H1 (cell line): ENCODE measurements at regions not wholly inside any gene's neighbourhood (a gene's known extent, or its start where the extent isn't known, plus 50 kb on each side); places are given as distances from the start of the nearest gene placed in this dataset.

ENCODE experiments used
- CTCF ChIA-PET: fragments of 300-600 bp; sonication (Branson Sonifier 250); formaldehyde crosslinking; loops from one replicate; lab custom pipeline; 2021; ENCODE audit not compliant: partially characterized antibody; lab: Charles Lee
- POLR2A ChIA-PET: fragments of 300-600 bp; sonication (Branson Sonifier 250); formaldehyde crosslinking; loops from one replicate; lab custom pipeline; 2021; ENCODE audit warnings: inconsistent platforms; ENCODE audit not compliant: partially characterized antibody; lab: Charles Lee
- DNase-seq, 2 experiments: peaks; one replicate each; pipeline versions ENCODE4 v3.0.0 to v3.0.0-alpha.2; 2010 to 2022; ENCODE audit warnings: low spot score in 2 of 2, low read depth in 1 of 2, mixed read lengths in 1 of 2
- FAIRE-seq: peaks from 2 replicates; lab custom pipeline; 2011; peaks lifted over from hg19 to GRCh38; lab: Jason Lieb, UNC
- H2AFZ ChIP-seq: 2 replicates; pipeline ENCODE4 v1.8.1; 2012; ENCODE audit warnings: low read length, inconsistent platforms
- H2AK5ac ChIP-seq: 2 replicates; pipeline ENCODE4 v1.6.1; 2013; ENCODE audit warnings: low read depth, low read length
- H2BK120ac ChIP-seq: replicated peaks from 2 replicates; pipeline ENCODE3; 2013; ENCODE audit warnings: low read depth, low read length, inconsistent platforms
- H2BK12ac ChIP-seq: 2 replicates; pipeline ENCODE4 v1.6.1; 2013; ENCODE audit warnings: low read depth, low read length
- H2BK15ac ChIP-seq: 2 replicates; pipeline ENCODE4 v1.6.1; 2013; ENCODE audit warnings: low read length
- H2BK20ac ChIP-seq: 2 replicates; pipeline ENCODE4 v1.6.1; 2013; ENCODE audit warnings: low read length
- H2BK5ac ChIP-seq: 2 replicates; pipeline ENCODE4 v1.6.1; 2013; ENCODE audit warnings: low read depth, low read length
- H3K14ac ChIP-seq: 2 replicates; pipeline ENCODE4 v1.6.1; 2013; ENCODE audit warnings: inconsistent platforms; ENCODE audit not compliant: insufficient read length
- H3K18ac ChIP-seq: 2 replicates; pipeline ENCODE4 v1.6.1; 2013; ENCODE audit warnings: low read length; ENCODE audit errors: extremely low read depth
- H3K23ac ChIP-seq: 2 replicates; pipeline ENCODE4 v1.6.1; 2013; ENCODE audit warnings: inconsistent platforms; ENCODE audit not compliant: insufficient read length
- H3K23me2 ChIP-seq: 2 replicates; pipeline ENCODE4 v1.6.1; 2013; ENCODE audit warnings: low read depth, low read length
- H3K27ac ChIP-seq: 2 replicates; pipeline ENCODE4 v1.6.1; 2011; ENCODE audit warnings: low read depth, low read length, inconsistent platforms
- H3K27me3 ChIP-seq, 4 experiments: replicated peaks in 1 of 4; 1 replicate in 1 of 4; 2 replicates in 3 of 4; pipeline versions ENCODE4 v1.6.1 to v1.8.1; 2011 to 2013; ENCODE audit warnings: low read length in 3 of 4, mild to moderate bottlenecking in 3 of 4, inconsistent platforms in 2 of 4, mixed read lengths in 2 of 4, moderate library complexity in 1 of 4; ENCODE audit not compliant: control insufficient read depth in 3 of 4, insufficient read depth in 3 of 4; ENCODE audit errors: extremely low read depth in 1 of 4
- H3K36me3 ChIP-seq, 4 experiments: 2 replicates each; pipeline versions ENCODE4 v1.6.1 to v1.8.1; 2011 to 2013; ENCODE audit warnings: mild to moderate bottlenecking in 4 of 4, low read length in 3 of 4, moderate library complexity in 2 of 4, control low read depth in 1 of 4, inconsistent platforms in 1 of 4; ENCODE audit not compliant: insufficient read depth in 4 of 4, control insufficient read depth in 2 of 4
- H3K4ac ChIP-seq: replicated peaks from 2 replicates; pipeline ENCODE3; 2013; ENCODE audit warnings: low read length, low read depth, mixed read lengths, inconsistent platforms; ENCODE audit not compliant: insufficient read length
- H3K4me1 ChIP-seq, 4 experiments: replicated peaks in 1 of 4; 1 replicate in 1 of 4; 2 replicates in 3 of 4; pipeline versions ENCODE4 v1.6.1 to v1.8.1; 2011 to 2013; ENCODE audit warnings: low read length in 3 of 4, inconsistent platforms in 2 of 4, mixed read lengths in 1 of 4; ENCODE audit not compliant: insufficient read depth in 4 of 4, control insufficient read depth in 3 of 4
- H3K4me2 ChIP-seq, 2 experiments: 2 replicates each; pipeline versions ENCODE4 v1.6.1 to v1.8.1; 2011 to 2013; ENCODE audit warnings: low read depth in 2 of 2, low read length in 2 of 2, control low read depth in 1 of 2, inconsistent platforms in 1 of 2, mild to moderate bottlenecking in 1 of 2; ENCODE audit not compliant: insufficient read depth in 1 of 2
- H3K4me3 ChIP-seq, 4 experiments: fragments of 200-600, 300-600 bp in 1 of 4; sonication (generic), shearing (Covaris generic), sonication (Bioruptor Twin) in 1 of 4; 2 replicates each; pipeline versions ENCODE4 v1.5.1 to v1.8.1; 2011 to 2016; ENCODE audit warnings: low read length in 4 of 4, low read depth in 3 of 4, control low read depth in 2 of 4, inconsistent platforms in 2 of 4, mild to moderate bottlenecking in 2 of 4, mixed read lengths in 1 of 4, moderate library complexity in 1 of 4; ENCODE audit not compliant: insufficient read depth in 2 of 4; ENCODE audit errors: extremely low read depth in 1 of 4
- H3K56ac ChIP-seq: replicated peaks from 2 replicates; pipeline ENCODE3; 2013; ENCODE audit warnings: low read depth, mild to moderate bottlenecking, mixed read lengths, low read length, inconsistent platforms; ENCODE audit not compliant: insufficient read length
- H3K79me1 ChIP-seq: 2 replicates; pipeline ENCODE4 v1.6.1; 2013; ENCODE audit warnings: low read depth, low read length, control low read depth
- H3K79me2 ChIP-seq, 2 experiments: 2 replicates each; pipeline versions ENCODE4 v1.6.1 to v1.8.1; 2012 to 2013; ENCODE audit warnings: low read length in 2 of 2, mild to moderate bottlenecking in 2 of 2, inconsistent platforms in 1 of 2; ENCODE audit not compliant: insufficient read depth in 2 of 2, control insufficient read depth in 1 of 2
- H3K9ac ChIP-seq, 4 experiments: replicated peaks in 1 of 4; 1 replicate in 1 of 4; 2 replicates in 3 of 4; pipeline versions ENCODE4 v1.6.1 to v1.8.1; 2011 to 2013; ENCODE audit warnings: low read depth in 3 of 4, low read length in 3 of 4, control low read depth in 2 of 4, mild to moderate bottlenecking in 2 of 4, moderate library complexity in 2 of 4, inconsistent platforms in 1 of 4; ENCODE audit errors: extremely low read depth in 1 of 4
- H3K9me3 ChIP-seq, 2 experiments: 2 replicates each; pipeline versions ENCODE4 v1.6.1 to v1.8.1; 2012 to 2013; ENCODE audit warnings: mild to moderate bottlenecking in 2 of 2, moderate library complexity in 2 of 2, control low read depth in 1 of 2, inconsistent platforms in 1 of 2, low read depth in 1 of 2, low read length in 1 of 2, mixed read lengths in 1 of 2; ENCODE audit not compliant: insufficient read depth in 2 of 2
- H4K20me1 ChIP-seq, 2 experiments: replicated peaks in 1 of 2; 2 replicates each; pipeline versions ENCODE3 to v1.8.1; 2011 to 2013; ENCODE audit warnings: inconsistent platforms in 2 of 2, low read length in 2 of 2, mild to moderate bottlenecking in 1 of 2; ENCODE audit not compliant: insufficient read depth in 2 of 2, control insufficient read depth in 1 of 2
- H4K5ac ChIP-seq: 2 replicates; pipeline ENCODE4 v1.6.1; 2013; ENCODE audit warnings: low read length, low read depth, mixed read lengths, inconsistent platforms; ENCODE audit not compliant: insufficient read length
- H4K8ac ChIP-seq: 2 replicates; pipeline ENCODE4 v1.8.0; 2013; ENCODE audit warnings: mild to moderate bottlenecking, moderate library complexity, low read length, inconsistent platforms; ENCODE audit not compliant: insufficient read depth; ENCODE audit errors: extremely low read depth
- H4K91ac ChIP-seq: replicated peaks from 2 replicates; pipeline ENCODE3; 2013; ENCODE audit warnings: low read length, mixed read lengths, inconsistent platforms; ENCODE audit not compliant: insufficient read length
- ATF2 ChIP-seq: IDR thresholded peaks from 2 replicates; pipeline ENCODE4 v1.6.1; 2012; ENCODE audit warnings: low read length, inconsistent platforms
- BACH1 ChIP-seq: IDR thresholded peaks from 2 replicates; pipeline ENCODE4 v1.6.1; 2012; ENCODE audit warnings: low read length, improper control_type of control experiment
- CBX5 ChIP-seq: fragments of 300-800, 300-1000 bp; sonication (generic); IDR thresholded peaks from 2 replicates; pipeline ENCODE4 v1.7.1; 2016; ENCODE audit warnings: antibody characterized with exemption, low read length, low read depth
- HDAC6 ChIP-seq: IDR thresholded peaks from one replicate; pipeline ENCODE4 v1.7.1; 2012; ENCODE audit warnings: low read depth, mild to moderate bottlenecking, inconsistent platforms, low read length, moderate library complexity
- KDM1A ChIP-seq: fragments of 200-600, 300-600 bp; sonication (generic); IDR thresholded peaks from 2 replicates; pipeline ENCODE4 v1.7.1; 2016; ENCODE audit warnings: mild to moderate bottlenecking, low read length, borderline replicate concordance
- KDM5A ChIP-seq: fragments of 200-600 bp; IDR thresholded peaks from 2 replicates; pipeline ENCODE4 v1.7.1; 2012; ENCODE audit warnings: mild to moderate bottlenecking, low read length, inconsistent platforms, mixed read lengths
- POLR2A ChIP-seq, 2 experiments: IDR thresholded peaks; 1 replicate in 1 of 2; 2 replicates in 1 of 2; pipeline ENCODE4 v1.6.1; 2011; ENCODE audit warnings: low read depth in 2 of 2, low read length in 2 of 2, mild to moderate bottlenecking in 2 of 2; ENCODE audit errors: control extremely low read depth in 1 of 2
- POLR2AphosphoS5 ChIP-seq: IDR thresholded peaks from 2 replicates; pipeline ENCODE4 v1.6.1; 2011; ENCODE audit warnings: low read depth, low read length
- RFX5 ChIP-seq: IDR thresholded peaks from 2 replicates; pipeline ENCODE4 v1.6.1; 2011; ENCODE audit warnings: low read depth, low read length, improper control_type of control experiment, borderline replicate concordance
- SUZ12 ChIP-seq: fragments of 200-600 bp; sonication (generic); IDR thresholded peaks from 2 replicates; pipeline ENCODE4 v1.6.1; 2012; ENCODE audit warnings: mild to moderate bottlenecking, inconsistent platforms, low read length, moderate library complexity, mixed read lengths
- TBP ChIP-seq: IDR thresholded peaks from 2 replicates; pipeline ENCODE4 v1.6.1; 2011; ENCODE audit warnings: low read depth, low read length, improper control_type of control experiment
- YY1 ChIP-seq: IDR thresholded peaks from 2 replicates; pipeline ENCODE4 v1.6.1; 2011; ENCODE audit warnings: low read depth, mild to moderate bottlenecking, low read length
- ZNF274 ChIP-seq: IDR thresholded peaks from 2 replicates; pipeline ENCODE4 v1.7.0; 2012; ENCODE audit warnings: low read length, borderline replicate concordance; ENCODE audit errors: extremely low read depth
- WGBS, 2 experiments: shearing (Covaris generic) in 1 of 2; methylation state at CpG; one replicate each; pipeline versions ENCODE4 v1.1.6 to v1.1.7; 2013 to 2015; ENCODE audit warnings: low lambda C conversion rate in 2 of 2, mixed read lengths in 2 of 2, inconsistent platforms in 1 of 2, low coverage in 1 of 2, missing lambda C conversion rate in 1 of 2; ENCODE audit not compliant: insufficient replicate concordance in 2 of 2, insufficient coverage in 1 of 2, insufficient read length in 1 of 2; ENCODE audit errors: extremely low coverage in 1 of 2, missing lambda C conversion rate in 1 of 2; 5-methylcytosine and 5-hydroxymethylcytosine counted together
- TF ChIP-seq, protein P1 (sequence below): IDR thresholded peaks from 2 replicates; pipeline ENCODE4 v1.6.1; 2012; ENCODE audit warnings: inconsistent platforms

DNA sequence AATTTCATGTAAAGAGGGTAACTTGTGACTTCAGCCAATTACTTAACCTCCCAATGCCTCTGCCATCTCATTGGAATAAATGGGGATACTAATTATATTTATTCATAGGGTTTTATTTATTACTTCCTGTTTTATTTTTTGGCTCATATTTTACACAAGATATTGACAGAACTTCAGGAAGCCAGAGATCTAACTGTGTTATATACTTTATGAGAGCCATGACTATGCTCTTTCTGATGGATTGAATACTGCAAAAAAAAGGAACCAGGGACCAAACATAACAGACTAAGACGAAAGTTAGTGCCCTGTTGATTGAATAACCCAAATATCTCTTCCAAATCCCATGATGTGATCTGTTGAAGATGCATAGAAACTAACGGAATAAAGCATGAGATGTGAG lies 243.3 kb upstream of the STARD13 start:
- no peak overlapping the region for H3K23ac ChIP-seq
- H2AFZ ChIP-seq = no peak overlapping the region
- no peaks in the 10 kb centered on the region for H3K9me3 ChIP-seq
- no peaks in the 10 kb centered on the region for H3K27me3 ChIP-seq
- no peaks in the 10 kb centered on the region for H4K20me1 ChIP-seq
- no peak for DNase-seq
- no peak overlapping the region for H2BK120ac ChIP-seq
- no peak overlapping the region for H4K5ac ChIP-seq
- no peak overlapping the region for H2AK5ac ChIP-seq
- TF ChIP-seq HDAC6 (no peak), YY1 (no peak), POLR2AphosphoS5 (no peak), ATF2 (no peak), TBP (no peak), POLR2A (IDR thresholded peaks at IDR 0.05; ENCODE audit: control extremely low read depth in 1 of 2, low read depth in 2 of 2, low read length in 2 of 2) (no peak), KDM1A (no peak), ZNF274 (no peak), KDM5A (no peak), RFX5 (no peak), CBX5 (no peak), BACH1 (no peak), SUZ12 (no peak)
- TF ChIP-seq, protein P1, sequence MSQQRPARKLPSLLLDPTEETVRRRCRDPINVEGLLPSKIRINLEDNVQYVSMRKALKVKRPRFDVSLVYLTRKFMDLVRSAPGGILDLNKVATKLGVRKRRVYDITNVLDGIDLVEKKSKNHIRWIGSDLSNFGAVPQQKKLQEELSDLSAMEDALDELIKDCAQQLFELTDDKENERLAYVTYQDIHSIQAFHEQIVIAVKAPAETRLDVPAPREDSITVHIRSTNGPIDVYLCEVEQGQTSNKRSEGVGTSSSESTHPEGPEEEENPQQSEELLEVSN = no peak
- H3K79me1 ChIP-seq = no peaks in the 10 kb centered on the region
- no peak overlapping the region for H2BK15ac ChIP-seq
- no peak overlapping the region for H3K4me2 ChIP-seq
- no peaks in the 10 kb centered on the region for H3K23me2 ChIP-seq
- H2BK12ac ChIP-seq = no peak overlapping the region
- H2BK5ac ChIP-seq = no peak overlapping the region
- H4K91ac ChIP-seq = no peak overlapping the region
- WGBS, 2 experiments = 84% methylated on average over 2 of the region's 2 CpGs; no CpG with 5 or more reads in 1 of the 2 experiments
- no peak overlapping the region for H3K56ac ChIP-seq
- no peak overlapping the region for H4K8ac ChIP-seq
- no peak overlapping the region for H3K27ac ChIP-seq
- no peak overlapping the region for H3K4ac ChIP-seq
- H3K4me1 ChIP-seq = no peaks in the 10 kb centered on the region
- no peak overlapping the region for H3K4me3 ChIP-seq
- no peaks in the 10 kb centered on the region for H3K36me3 ChIP-seq
- H2BK20ac ChIP-seq = no peak overlapping the region
- no peak overlapping the region for H3K9ac ChIP-seq
- no peak overlapping the region for H3K14ac ChIP-seq
- H3K18ac ChIP-seq = no peak overlapping the region
- H3K79me2 ChIP-seq = no peaks in the 10 kb centered on the region
- ChIA-PET POLR2A (no interaction called here), CTCF (no interaction called here)
- no peak for FAIRE-seq
